Kidney (tissue), 13 donors: ENCODE measurements at regions not wholly inside any gene's neighbourhood (a gene's known extent, or its start where the extent isn't known, plus 50 kb on each side); places are given as distances from the start of the nearest gene placed in this dataset.
"Not testable (repeated sequence)": the region's sequence is repeated elsewhere in the genome, so short reads cannot be mapped to it uniquely, and the experiment has no call there.

Experiments
- DNase-seq, 5 donors: peaks; one replicate each; pipeline ENCODE4 v3.0.0-alpha.2; 2013 to 2020
- FAIRE-seq: peaks from 2 replicates; lab custom pipeline; 2012; peaks lifted over from hg19 to GRCh38; lab: Jason Lieb, UNC
- H3K27ac ChIP-seq, 2 donors: one replicate each; pipeline ENCODE4 v1.7.0; 2013; ENCODE audit warnings: low read depth in 2 of 2, low read length in 2 of 2, inconsistent platforms in 1 of 2
- H3K27me3 ChIP-seq: one replicate; pipeline ENCODE4 v1.7.1; 2013; ENCODE audit warnings: low read length, inconsistent platforms; ENCODE audit not compliant: control insufficient read depth, insufficient read depth
- H3K36me3 ChIP-seq, 3 donors: one replicate each; pipeline versions ENCODE4 v1.7.0 to v1.7.1; 2013; ENCODE audit warnings: low read length in 3 of 3, control low read depth in 1 of 3, inconsistent platforms in 1 of 3; ENCODE audit not compliant: insufficient read depth in 3 of 3, control insufficient read depth in 2 of 3
- H3K4me1 ChIP-seq, 3 donors: one replicate each; pipeline versions ENCODE4 v1.7.0 to v1.7.1; 2013; ENCODE audit warnings: low read length in 3 of 3, inconsistent platforms in 1 of 3, low read depth in 1 of 3; ENCODE audit not compliant: control insufficient read depth in 2 of 3, insufficient read depth in 2 of 3
- H3K4me3 ChIP-seq, 3 donors: one replicate each; pipeline versions ENCODE4 v1.7.0 to v1.8.1; 2013; ENCODE audit warnings: low read length in 3 of 3, control low read depth in 1 of 3, inconsistent platforms in 1 of 3
- H3K9ac ChIP-seq, 3 donors: one replicate each; pipeline versions ENCODE4 v1.7.0 to v1.7.1; 2013; ENCODE audit warnings: low read length in 3 of 3, control low read depth in 1 of 3, inconsistent platforms in 1 of 3
- H3K9me3 ChIP-seq, 3 donors: one replicate each; pipeline versions ENCODE4 v1.7.0 to v1.7.1; 2013; ENCODE audit warnings: low read length in 3 of 3, control low read depth in 1 of 3, inconsistent platforms in 1 of 3; ENCODE audit not compliant: control insufficient read depth in 2 of 3, insufficient read depth in 1 of 3
- intact Hi-C: fragments of 100-400 bp; cut with DNase I; formaldehyde crosslinking; loops from one replicate; pipeline ENCODE4 v1.11.1; 2022
- TF ChIP-seq, protein P1 (sequence below): IDR thresholded peaks from 3 replicates; pipeline ENCODE4 v1.5.1; 2012; ENCODE audit warnings: mild to moderate bottlenecking, moderate library complexity, borderline replicate concordance; ENCODE audit not compliant: insufficient read depth; ENCODE audit errors: extremely low read depth
- donor health status: control.
- donor health status: control.
- donor health status: control.
- donor health status: control.
- donor health status: control.
- donor health status: DM: yes; HTN: yes; CAD: no.
- donor health status: Normal renal cell carcinoma (clear cell type).

DNA sequence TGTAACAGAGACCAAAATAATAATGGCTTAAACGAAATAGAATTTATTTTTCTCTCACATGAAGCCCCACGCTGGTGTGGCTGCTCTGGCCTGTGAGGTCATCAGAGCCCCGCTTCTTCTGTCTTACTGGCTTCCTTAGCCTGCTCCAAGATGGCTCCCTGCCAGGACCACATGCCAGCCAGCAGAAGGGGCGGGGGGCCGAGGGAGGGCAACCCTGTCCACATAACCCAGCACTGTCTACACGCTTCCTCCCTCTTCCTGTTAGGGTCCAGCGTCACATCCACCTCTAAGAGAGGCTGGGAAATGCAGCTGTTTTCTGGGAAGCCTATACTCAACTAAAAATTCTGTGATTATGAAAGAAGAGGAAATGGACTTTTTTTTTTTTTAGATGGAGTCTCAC is 107.9 kb upstream of the DLG1 start:
- no peak overlapping the region for H3K27ac ChIP-seq

DNA sequence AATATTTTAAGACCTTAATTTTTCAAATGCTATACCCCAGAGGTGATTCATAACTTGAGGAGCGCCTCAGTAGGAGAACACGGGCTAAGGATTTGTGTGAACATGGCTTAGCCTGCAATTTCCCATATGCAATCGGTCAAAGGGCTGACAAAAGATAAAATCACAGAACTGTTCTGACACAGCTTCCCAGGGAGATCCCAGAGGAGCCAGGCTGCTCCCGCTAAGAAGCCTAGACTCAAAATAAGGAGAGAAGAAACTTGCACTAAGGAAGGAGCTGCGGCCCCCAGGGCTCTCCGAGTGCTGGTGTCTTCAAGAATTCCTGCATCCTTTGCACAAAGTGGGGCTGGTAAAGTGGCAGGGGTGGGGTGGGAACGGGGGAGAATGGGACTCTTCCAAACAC is 106.3 kb upstream of the DLG1 start:
- Histone ChIP-seq H3K27me3 (no peaks in the 10 kb centered on the region), H3K9me3 (no peaks in the 10 kb centered on the region), H3K36me3 (no peaks in the 10 kb centered on the region), H3K27ac (no peak overlapping the region), H3K9ac (no peak overlapping the region), H3K4me1 (no peaks in the 10 kb centered on the region), H3K4me3 (no peak overlapping the region)
- TF ChIP-seq, protein P1, sequence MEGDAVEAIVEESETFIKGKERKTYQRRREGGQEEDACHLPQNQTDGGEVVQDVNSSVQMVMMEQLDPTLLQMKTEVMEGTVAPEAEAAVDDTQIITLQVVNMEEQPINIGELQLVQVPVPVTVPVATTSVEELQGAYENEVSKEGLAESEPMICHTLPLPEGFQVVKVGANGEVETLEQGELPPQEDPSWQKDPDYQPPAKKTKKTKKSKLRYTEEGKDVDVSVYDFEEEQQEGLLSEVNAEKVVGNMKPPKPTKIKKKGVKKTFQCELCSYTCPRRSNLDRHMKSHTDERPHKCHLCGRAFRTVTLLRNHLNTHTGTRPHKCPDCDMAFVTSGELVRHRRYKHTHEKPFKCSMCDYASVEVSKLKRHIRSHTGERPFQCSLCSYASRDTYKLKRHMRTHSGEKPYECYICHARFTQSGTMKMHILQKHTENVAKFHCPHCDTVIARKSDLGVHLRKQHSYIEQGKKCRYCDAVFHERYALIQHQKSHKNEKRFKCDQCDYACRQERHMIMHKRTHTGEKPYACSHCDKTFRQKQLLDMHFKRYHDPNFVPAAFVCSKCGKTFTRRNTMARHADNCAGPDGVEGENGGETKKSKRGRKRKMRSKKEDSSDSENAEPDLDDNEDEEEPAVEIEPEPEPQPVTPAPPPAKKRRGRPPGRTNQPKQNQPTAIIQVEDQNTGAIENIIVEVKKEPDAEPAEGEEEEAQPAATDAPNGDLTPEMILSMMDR: no peak
- DNase-seq: no peak
- intact Hi-C loops: no loop called here
- FAIRE-seq: no peak

More for the DNA sequence above, 107.9 kb upstream of the DLG1 start:
- TF ChIP-seq, protein P1: no peak
- Histone ChIP-seq H3K4me3 (no peak overlapping the region), H3K9ac (no peak overlapping the region), H3K36me3 (no peaks in the 10 kb centered on the region), H3K27me3 (no peaks in the 10 kb centered on the region), H3K9me3 (no peaks in the 10 kb centered on the region), H3K4me1 (no peaks in the 10 kb centered on the region)
- DNase-seq (peak in 3 of 5 donors; percentile 24 to 86 (median 49)), FAIRE-seq (no peak)
- intact Hi-C loops: no loop called here

DNA sequence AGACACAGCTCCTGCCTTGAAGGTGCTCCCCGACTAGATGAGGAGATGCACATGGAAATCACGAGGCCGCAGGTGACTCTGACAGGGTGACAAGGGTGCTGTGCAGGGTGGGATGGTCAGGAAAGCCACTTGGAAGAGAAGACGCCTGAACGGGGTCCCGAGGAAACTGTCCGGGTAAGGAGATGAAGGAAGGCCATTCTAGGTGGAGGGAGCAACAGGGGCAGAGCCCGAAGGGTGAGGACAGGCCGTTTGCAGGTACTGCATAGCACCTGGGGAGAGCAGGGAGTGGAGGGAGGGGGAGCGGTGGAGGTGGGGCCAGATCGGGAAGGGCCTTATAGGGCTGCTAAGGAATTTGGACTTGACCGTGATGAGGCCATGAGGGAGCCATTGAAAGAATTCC is 105.6 kb upstream of the DLG1 start:
- H3K9me3 ChIP-seq: no peaks in the 10 kb centered on the region
- TF ChIP-seq, protein P1: no peak
- no peaks in the 10 kb centered on the region for H3K4me1 ChIP-seq
- FAIRE-seq (no peak), DNase-seq (no peak)
- no peak overlapping the region for H3K4me3 ChIP-seq
- intact Hi-C loops: no loop called here
- no peak overlapping the region for H3K9ac ChIP-seq
- no peaks in the 10 kb centered on the region for H3K27me3 ChIP-seq
- H3K36me3 ChIP-seq: no peaks in the 10 kb centered on the region
- H3K27ac ChIP-seq: no peak overlapping the region

DNA sequence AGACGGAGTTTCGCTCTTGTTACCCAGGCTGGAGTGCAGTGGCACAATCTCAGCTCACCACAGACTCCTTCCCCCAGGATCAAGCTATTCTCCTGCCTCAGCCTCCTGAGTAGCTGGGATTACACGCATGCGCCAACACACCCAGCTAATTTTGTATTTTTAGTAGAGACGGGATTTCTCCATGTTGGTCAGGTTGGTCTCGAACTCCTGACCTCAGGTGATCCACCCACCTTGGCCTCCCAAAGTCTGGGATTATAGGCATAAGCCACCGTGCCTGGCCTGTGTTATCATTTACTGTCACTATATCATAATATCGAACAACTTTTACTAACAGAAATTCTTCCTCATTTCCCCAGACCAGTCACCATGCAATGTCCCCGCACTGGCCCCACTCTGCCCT is 104.0 kb upstream of the DLG1 start:
- H3K36me3 ChIP-seq, H3K9ac ChIP-seq, H3K4me1 ChIP-seq, FAIRE-seq, H3K9me3 ChIP-seq, intact Hi-C loops, H3K4me3 ChIP-seq, DNase-seq, H3K27ac ChIP-seq, H3K27me3 ChIP-seq: not testable (repeated sequence)
